Common myeloid progenitor, CD34-positive (primary cell): ENCODE measurements at regions not wholly inside any gene's neighbourhood (a gene's known extent, or its start where the extent isn't known, plus 50 kb on each side); places are given as distances from the start of the nearest gene placed in this dataset.

Experiments
- CTCF ChIA-PET: fragments of 350-600 bp; sonication (Branson Sonifier 250); formaldehyde crosslinking; loops from one replicate; lab custom pipeline; 2021; ENCODE audit warnings: antibody characterized with exemption; lab: Charles Lee
- POLR2A ChIA-PET: fragments of 350-600 bp; sonication (Branson Sonifier 250); formaldehyde crosslinking; loops from one replicate; lab custom pipeline; 2021; ENCODE audit warnings: antibody characterized with exemption; lab: Charles Lee
- DNase-seq, 3 donors: peaks; one replicate each; pipeline versions ENCODE4 v3.0.0 to v3.0.0-alpha.2; 2013
- H3K27ac ChIP-seq, 2 experiments: 1 replicate in 1 of 2; 2 replicates in 1 of 2; pipeline ENCODE4 v1.7.0; 2013; ENCODE audit warnings: inconsistent platforms in 2 of 2, low read length in 2 of 2, mild to moderate bottlenecking in 2 of 2, low read depth in 1 of 2, moderate library complexity in 1 of 2; ENCODE audit not compliant: severe bottlenecking in 2 of 2, insufficient read depth in 1 of 2, poor library complexity in 1 of 2
- H3K27me3 ChIP-seq, 5 experiments: replicated peaks in 2 of 5; 1 replicate in 3 of 5; 2 replicates in 2 of 5; pipeline versions ENCODE4 v1.6.1 to v1.7.0; 2013; ENCODE audit warnings: low read length in 4 of 5, mild to moderate bottlenecking in 2 of 5, moderate library complexity in 2 of 5, inconsistent platforms in 1 of 5; ENCODE audit not compliant: insufficient read depth in 5 of 5, control insufficient read depth in 4 of 5
- H3K36me3 ChIP-seq, 4 experiments: 1 replicate in 2 of 4; 2 replicates in 2 of 4; pipeline versions ENCODE4 v1.6.1 to v1.7.0; 2013; ENCODE audit warnings: low read length in 3 of 4, control low read depth in 1 of 4, mild to moderate bottlenecking in 1 of 4; ENCODE audit not compliant: control insufficient read depth in 4 of 4, insufficient read depth in 4 of 4
- H3K4me1 ChIP-seq, 4 experiments: 1 replicate in 3 of 4; 2 replicates in 1 of 4; pipeline versions ENCODE4 v1.6.1 to v1.7.1; 2013; ENCODE audit warnings: low read length in 3 of 4, mild to moderate bottlenecking in 3 of 4, control low read depth in 1 of 4, inconsistent platforms in 1 of 4, moderate library complexity in 1 of 4; ENCODE audit not compliant: control insufficient read depth in 4 of 4, insufficient read depth in 4 of 4; ENCODE audit errors: control extremely low read depth in 1 of 4
- H3K4me3 ChIP-seq, 7 experiments: 1 replicate in 4 of 7; 2 replicates in 3 of 7; pipeline versions ENCODE4 v1.5.1 to v1.7.0; 2013; ENCODE audit warnings: mild to moderate bottlenecking in 7 of 7, low read length in 6 of 7, moderate library complexity in 6 of 7, inconsistent platforms in 2 of 7, low read depth in 2 of 7, control low read depth in 1 of 7; ENCODE audit not compliant: insufficient read depth in 4 of 7, control insufficient read depth in 1 of 7; ENCODE audit errors: extremely low read depth in 1 of 7
- H3K9me3 ChIP-seq, 5 experiments: 1 replicate in 4 of 5; 2 replicates in 1 of 5; pipeline versions ENCODE4 v1.6.1 to v1.7.1; 2013; ENCODE audit warnings: low read length in 4 of 5, mild to moderate bottlenecking in 2 of 5, inconsistent platforms in 1 of 5, low read depth in 1 of 5, moderate library complexity in 1 of 5; ENCODE audit not compliant: control insufficient read depth in 4 of 5, insufficient read depth in 2 of 5; ENCODE audit errors: control extremely low read depth in 1 of 5
- WGBS: methylation state at CpG from one replicate; pipeline ENCODE4 v1.1.5; 2013; ENCODE audit not compliant: insufficient coverage; 5-methylcytosine and 5-hydroxymethylcytosine counted together

- Histone ChIP-seq H3K4me1 (no peaks in the 10 kb centered on the region), H3K9me3 (no peaks in the 10 kb centered on the region), H3K4me3 (no peak overlapping the region), H3K27ac (no peak overlapping the region), H3K27me3 (no peaks in the 10 kb centered on the region), H3K36me3 (no peaks in the 10 kb centered on the region)
- CTCF ChIA-PET: interaction anchor here (1.0 kb wide), 1 partner anchor 13 kb away, joined by 3 read pairs; no protein-coding TSS in a partner anchor
- WGBS: 97% methylated on average over 3 of the region's 3 CpGs
- POLR2A ChIA-PET: no interaction called here
- DNase-seq: no peak
These were observed 402.9 kb upstream of the CLINT1 start for GRCh38 chr5:158261674-158262367.

- no peaks in the 10 kb centered on the region for H3K9me3 ChIP-seq
- ChIA-PET POLR2A (no interaction called here), CTCF (interaction anchor here (0.9 kb wide), 1 partner anchor 32 kb away, joined by 3 read pairs; no protein-coding TSS in a partner anchor)
- H3K27me3 ChIP-seq: no peaks in the 10 kb centered on the region
- no peaks in the 10 kb centered on the region for H3K4me1 ChIP-seq
- no peaks in the 10 kb centered on the region for H3K36me3 ChIP-seq
- no peak for DNase-seq
- H3K27ac ChIP-seq: no peak overlapping the region
- 94% methylated on average over 2 of the region's 2 CpGs for WGBS
- no peak overlapping the region for H3K4me3 ChIP-seq
These were observed 397.2 kb upstream of the CLINT1 start for GRCh38 chr5:158256096-158256495.

GRCh38 chr5:158255609-158256008 lies 396.7 kb upstream of the CLINT1 start:
- Histone ChIP-seq H3K4me3 (no peak overlapping the region), H3K27me3 (no peaks in the 10 kb centered on the region), H3K27ac (no peak overlapping the region), H3K4me1 (no peaks in the 10 kb centered on the region), H3K9me3 (no peaks in the 10 kb centered on the region), H3K36me3 (no peaks in the 10 kb centered on the region)
- DNase-seq: no peak
- 100% methylated on average over 1 of the region's 1 CpG for WGBS
- POLR2A ChIA-PET: no interaction called here
- CTCF ChIA-PET: interaction anchor here (0.9 kb wide), 1 partner anchor 32 kb away, joined by 3 read pairs; no protein-coding TSS in a partner anchor

DNA sequence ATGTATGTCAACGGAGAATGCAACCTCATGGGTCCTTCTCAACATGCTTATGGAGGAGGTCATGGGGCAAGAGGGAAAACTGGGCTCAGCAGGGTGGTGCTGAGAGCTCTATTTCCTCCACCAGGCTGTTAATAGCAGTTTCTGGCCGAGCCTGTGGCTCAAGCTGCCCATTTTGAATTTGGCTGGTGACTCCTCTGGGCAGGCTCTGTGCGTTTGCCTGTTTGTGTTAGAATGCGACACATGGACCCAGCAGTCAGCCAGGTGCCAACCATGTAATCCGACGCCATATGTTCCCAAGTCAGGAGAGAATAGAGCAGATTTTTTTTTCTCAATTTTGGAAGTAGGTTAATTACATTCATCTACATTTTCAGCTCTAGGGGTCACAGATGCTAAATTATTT lies 387.7 kb upstream of the CLINT1 start:
- 92% methylated on average over 4 of the region's 6 CpGs for WGBS
- POLR2A ChIA-PET: no interaction called here
- DNase-seq: no peak

DNA sequence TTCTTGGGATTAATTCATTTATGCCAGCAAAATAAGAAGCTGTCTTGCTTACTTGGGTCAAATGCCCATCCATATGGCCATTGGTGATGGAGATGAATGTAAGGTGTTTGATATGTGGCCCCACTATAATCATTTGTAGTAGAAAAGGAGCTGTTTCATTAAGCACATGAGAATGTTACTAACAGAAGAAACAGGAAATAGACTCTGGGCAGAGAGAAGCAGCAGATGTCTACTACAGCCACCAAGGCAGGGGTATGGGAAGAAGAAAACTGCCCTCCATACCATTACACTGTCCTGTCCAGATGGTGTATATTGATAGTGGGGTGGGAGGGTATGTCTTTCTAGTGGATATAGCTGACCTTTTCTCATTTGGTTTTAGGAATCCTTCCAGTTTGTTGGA lies 386.6 kb upstream of the CLINT1 start:
- POLR2A ChIA-PET: no interaction called here
- no peaks in the 10 kb centered on the region for H3K9me3 ChIP-seq
- no peaks in the 10 kb centered on the region for H3K4me1 ChIP-seq
- no peak for DNase-seq
- H3K27me3 ChIP-seq: peaks cover 0 to 3% (median 0%) of the 10 kb centered on the region in 5 experiments
- H3K36me3 ChIP-seq: no peaks in the 10 kb centered on the region
- no peak overlapping the region for H3K4me3 ChIP-seq
- CTCF ChIA-PET: no interaction called here
- no peak overlapping the region for H3K27ac ChIP-seq

More for the DNA sequence above, 387.7 kb upstream of the CLINT1 start:
- no peaks in the 10 kb centered on the region for H3K9me3 ChIP-seq
- H3K27me3 ChIP-seq: peaks cover 0 to 3% (median 0%) of the 10 kb centered on the region in 5 experiments
- H3K4me3 ChIP-seq: no peak overlapping the region
- CTCF ChIA-PET: no interaction called here
- H3K36me3 ChIP-seq: no peaks in the 10 kb centered on the region
- H3K4me1 ChIP-seq: no peaks in the 10 kb centered on the region
- no peak overlapping the region for H3K27ac ChIP-seq

GRCh38 chr5:158244882-158245281 lies 385.9 kb upstream of the CLINT1 start:
- Histone ChIP-seq H3K36me3 (no peaks in the 10 kb centered on the region), H3K9me3 (no peaks in the 10 kb centered on the region), H3K27me3 (peaks cover 0 to 3% (median 0%) of the 10 kb centered on the region in 5 experiments), H3K4me3 (no peak overlapping the region), H3K27ac (no peak overlapping the region), H3K4me1 (no peaks in the 10 kb centered on the region)
- ChIA-PET POLR2A (no interaction called here), CTCF (no interaction called here)
- WGBS: 95% methylated on average over 3 of the region's 3 CpGs
- DNase-seq: no peak

DNA sequence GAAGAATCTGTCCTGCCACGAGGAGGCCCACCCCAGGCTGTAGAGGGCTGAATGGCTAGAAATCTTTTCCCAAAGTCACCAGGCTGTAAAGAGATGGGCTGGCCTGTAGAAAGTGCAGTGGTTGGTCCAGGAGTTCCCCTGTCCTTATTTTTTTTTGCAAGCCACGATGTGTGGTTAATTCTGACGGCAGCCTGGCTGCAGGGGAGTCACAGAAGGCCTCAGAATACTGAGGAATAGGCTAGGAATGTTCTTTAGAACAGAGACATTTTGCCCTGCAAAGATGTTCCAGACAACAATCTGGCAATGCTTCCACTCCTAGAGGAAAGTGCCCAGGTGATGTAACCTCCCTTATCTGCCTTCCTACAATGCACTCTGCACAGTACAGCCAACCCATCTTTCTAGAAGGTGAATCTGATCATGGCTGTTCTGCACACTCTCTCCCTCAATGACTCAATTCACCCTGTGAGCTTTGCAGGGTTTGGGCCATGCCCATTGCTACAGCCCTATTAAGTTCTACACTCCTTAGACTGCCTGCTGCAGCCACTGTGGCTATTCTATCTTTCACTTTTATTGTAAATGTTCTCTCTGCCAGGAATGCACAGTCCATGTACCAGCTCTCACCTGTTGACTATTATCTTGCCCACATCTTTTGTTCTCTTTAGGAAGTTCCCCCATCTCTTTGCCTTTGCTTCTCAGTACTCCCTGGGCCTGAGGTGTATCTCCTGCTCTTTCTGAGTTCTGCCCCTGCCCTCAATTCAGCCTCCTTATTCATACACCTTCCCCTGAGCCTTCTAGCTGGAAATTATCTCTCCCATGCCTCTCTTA lies 377.8 kb upstream of the CLINT1 start:
- no peaks in the 10 kb centered on the region for H3K27me3 ChIP-seq
- ChIA-PET CTCF (no interaction called here), POLR2A (no interaction called here)
- H3K4me1 ChIP-seq: peaks cover 13 to 27% (median 23%) of the 10 kb centered on the region in 4 experiments
- no peak overlapping the region for H3K27ac ChIP-seq
- no peaks in the 10 kb centered on the region for H3K9me3 ChIP-seq
- no peak overlapping the region for H3K4me3 ChIP-seq
- whole genome bisulfite sequencing: 55% methylated on average over 3 of the region's 3 CpGs
- peak in 2 of 3 donors; percentile 1 to 6 for DNase-seq
- no peaks in the 10 kb centered on the region for H3K36me3 ChIP-seq
